ENCODE measurements at regions not wholly inside any gene's neighbourhood (a gene's known extent, or its start where the extent isn't known, plus 50 kb on each side); places are given as distances from the start of the nearest gene placed in this dataset.

GRCh38 chr3:117184574-117184973 lies 475.0 kb downstream of the TUSC7 start:
- no peak for DNase-seq (ENCODE audit: low spot score)

GRCh38 chr3:117191245-117191644 lies 481.7 kb downstream of the TUSC7 start:
- DNase-seq (ENCODE audit: low spot score), result no peak

GRCh38 chr3:117192888-117193287 lies 483.3 kb downstream of the TUSC7 start:
- no peak for DNase-seq (ENCODE audit: low spot score)

- DNase-seq (ENCODE audit: low spot score), result no peak
These were observed 483.8 kb downstream of the TUSC7 start for GRCh38 chr3:117193390-117193789.

- DNase-seq (ENCODE audit: low spot score), result no peak
These were observed 485.5 kb downstream of the TUSC7 start for GRCh38 chr3:117195034-117195433.

GRCh38 chr3:117200962-117201361 lies 491.4 kb downstream of the TUSC7 start:
- DNase-seq (ENCODE audit: low spot score), result no peak

GRCh38 chr3:117201901-117202774 lies 492.6 kb downstream of the TUSC7 start:
- DNase-seq (ENCODE audit: low spot score), result no peak

- no peak for DNase-seq (ENCODE audit: low spot score)
These were observed 507.8 kb downstream of the TUSC7 start for GRCh38 chr3:117217355-117217754.

GRCh38 chr3:117217760-117218316 lies 508.3 kb downstream of the TUSC7 start:
- DNase-seq (ENCODE audit: low spot score), result no peak

GRCh38 chr3:117218641-117219048 lies 509.1 kb downstream of the TUSC7 start:
- no peak for DNase-seq (ENCODE audit: low spot score)

- no peak for DNase-seq (ENCODE audit: low spot score)
These were observed 509.7 kb downstream of the TUSC7 start for GRCh38 chr3:117219296-117219695.

- DNase-seq (ENCODE audit: low spot score), result no peak
These were observed 517.4 kb downstream of the TUSC7 start for GRCh38 chr3:117226932-117227331.

- DNase-seq (ENCODE audit: low spot score), result no peak
These were observed 518.9 kb downstream of the TUSC7 start for GRCh38 chr3:117228466-117228865.

GRCh38 chr3:117230924-117231323 lies 521.3 kb downstream of the TUSC7 start:
- no peak for DNase-seq (ENCODE audit: low spot score)

- DNase-seq (ENCODE audit: low spot score), result no peak
These were observed 524.8 kb downstream of the TUSC7 start for GRCh38 chr3:117234331-117234730.

GRCh38 chr3:117235304-117235703 lies 525.7 kb downstream of the TUSC7 start:
- no peak for DNase-seq (ENCODE audit: low spot score)

- no peak for DNase-seq (ENCODE audit: low spot score)
These were observed 529.2 kb downstream of the TUSC7 start for GRCh38 chr3:117238806-117239205.

GRCh38 chr3:117243657-117244056 lies 534.1 kb downstream of the TUSC7 start:
- no peak for DNase-seq (ENCODE audit: low spot score)

- no peak for DNase-seq (ENCODE audit: low spot score)
These were observed 537.4 kb downstream of the TUSC7 start for GRCh38 chr3:117246771-117247555.

- DNase-seq (ENCODE audit: low spot score), result no peak
These were observed 538.6 kb downstream of the TUSC7 start for GRCh38 chr3:117248153-117248552.

GRCh38 chr3:117252208-117252607 lies 542.6 kb downstream of the TUSC7 start:
- no peak for DNase-seq (ENCODE audit: low spot score)

- DNase-seq (ENCODE audit: low spot score), result no peak
These were observed 543.1 kb downstream of the TUSC7 start for GRCh38 chr3:117252651-117253050.

GRCh38 chr3:117253636-117254035 lies 544.1 kb downstream of the TUSC7 start:
- no peak for DNase-seq (ENCODE audit: low spot score)

Measured in hematopoietic multipotent progenitor cell treated with erythropoietin and hydrocortisone succinate and interleukin-3 and kit ligand, for 15 days (in vitro differentiated cells).